A549 (cell line): ENCODE measurements at regions not wholly inside any gene's neighbourhood (a gene's known extent, or its start where the extent isn't known, plus 50 kb on each side); places are given as distances from the start of the nearest gene placed in this dataset.

Source experiments
- ATAC-seq, 2 experiments: fragments of 200-7000 bp in 1 of 2; fragments of >200 bp in 1 of 2; cut with Nextera tagmentation in 1 of 2; cut with Tn5 transposase in 1 of 2; 3 replicates each; pipeline versions ENCODE4 v1.8.0 to v1.9.1; 2018 to 2020; ENCODE audit warnings: mild to moderate bottlenecking in 1 of 2, moderate library complexity in 1 of 2
- CTCF ChIA-PET: fragments of 300-600 bp; sonication (Branson Sonifier 250); formaldehyde crosslinking; extraction: SDS; loops from one replicate; lab custom pipeline; 2021; ENCODE audit warnings: antibody characterized with exemption, inconsistent platforms; lab: Yijun Ruan, JAX
- POLR2A ChIA-PET: fragments of 350-600 bp; formaldehyde crosslinking; extraction: SDS; loops from one replicate; lab custom pipeline; 2021; ENCODE audit warnings: antibody characterized with exemption, inconsistent platforms; lab: Yijun Ruan, JAX
- DNase-seq, 2 experiments: peaks; one replicate each; pipeline versions ENCODE4 v3.0.0 to v3.0.0-alpha.2; 2011 to 2016; ENCODE audit warnings: low read depth in 1 of 2, low spot score in 1 of 2
- FAIRE-seq: peaks from 2 replicates; lab custom pipeline; 2011; peaks lifted over from hg19 to GRCh38; lab: Jason Lieb, UNC
- H3K27ac ChIP-seq, 2 experiments: fragments of >200 bp; sonication (Bioruptor Twin); formaldehyde crosslinking; 3 replicates each; pipeline ENCODE4 v1.5.1; 2016 to 2017
- H3K4me1 ChIP-seq: fragments of >200 bp; sonication (Bioruptor Twin); formaldehyde crosslinking; 3 replicates; pipeline ENCODE4 v1.6.1; 2016
- H3K4me2 ChIP-seq: fragments of >200 bp; sonication (Bioruptor Twin); formaldehyde crosslinking; 3 replicates; pipeline ENCODE4 v1.6.1; 2016
- H3K4me3 ChIP-seq: fragments of >200 bp; sonication (Bioruptor Twin); formaldehyde crosslinking; 3 replicates; pipeline ENCODE4 v1.5.1; 2016
- H3K9me3 ChIP-seq: fragments of >200 bp; sonication (Bioruptor Twin); formaldehyde crosslinking; 3 replicates; pipeline ENCODE4 v1.6.1; 2016
- EP300 ChIP-seq, 2 experiments: fragments of >200 bp; sonication (Bioruptor Twin); formaldehyde crosslinking; IDR thresholded peaks; 2 replicates in 1 of 2; 3 replicates in 1 of 2; pipeline ENCODE4 v1.6.1; 2016 to 2017
- FOSB ChIP-seq: fragments of 250-450 bp; sonication (Bioruptor Pico); IDR thresholded peaks from 2 replicates; pipeline ENCODE4 v1.5.0; 2020; ENCODE audit warnings: mild to moderate bottlenecking, moderate library complexity
- HES2 ChIP-seq: fragments of >200 bp; sonication (Bioruptor Twin); formaldehyde crosslinking; IDR thresholded peaks from 2 replicates; pipeline ENCODE4 v1.6.1; 2016
- KDM1A ChIP-seq: fragments of 200-600 bp; sonication (generic); IDR thresholded peaks from 2 replicates; pipeline ENCODE4 v1.6.1; 2016; ENCODE audit warnings: low read depth, mild to moderate bottlenecking
- MYC ChIP-seq: IDR thresholded peaks from 2 replicates; pipeline ENCODE4 v1.6.1; 2012; ENCODE audit warnings: mild to moderate bottlenecking, inconsistent platforms, low read length, improper control_type of control experiment, borderline replicate concordance
- NPAS2 ChIP-seq: fragments of 250-450 bp; sonication (Bioruptor Pico); IDR thresholded peaks from 2 replicates; pipeline ENCODE4 v1.8.0; 2022; ENCODE audit warnings: mild to moderate bottlenecking, moderate library complexity, borderline replicate concordance
- NR3C1 ChIP-seq: fragments of >200 bp; sonication (Bioruptor Twin); formaldehyde crosslinking; IDR thresholded peaks from 3 replicates; pipeline ENCODE4 v1.6.1; 2017
- PHF8 ChIP-seq: fragments of 200-600 bp; sonication (generic); IDR thresholded peaks from 2 replicates; pipeline ENCODE4 v1.6.1; 2016; ENCODE audit warnings: low read depth, mild to moderate bottlenecking, antibody characterized with exemption, moderate library complexity, borderline replicate concordance
- RAD21 ChIP-seq, 2 experiments: fragments of >200 bp in 1 of 2; sonication (Bioruptor Twin) in 1 of 2; formaldehyde crosslinking in 1 of 2; IDR thresholded peaks in 1 of 2; conservative IDR thresholded peaks in 1 of 2; 2 replicates in 1 of 2; 3 replicates in 1 of 2; pipeline ENCODE4 v1.6.1; 2012 to 2018; ENCODE audit warnings: inconsistent platforms in 1 of 2
- RFX5 ChIP-seq: fragments of 450-650 bp; IDR thresholded peaks from 2 replicates; pipeline ENCODE4 v1.7.1; 2014; ENCODE audit warnings: antibody characterized with exemption, mild to moderate bottlenecking, moderate library complexity
- RNF2 ChIP-seq: fragments of 200-600 bp; sonication (generic); IDR thresholded peaks from 2 replicates; pipeline ENCODE4 v1.6.1; 2016; ENCODE audit warnings: low read depth, mild to moderate bottlenecking, antibody characterized with exemption, moderate library complexity, borderline replicate concordance
- SMC3 ChIP-seq: fragments of >200 bp; sonication (Bioruptor Twin); formaldehyde crosslinking; IDR thresholded peaks from 3 replicates; pipeline ENCODE4 v1.6.1; 2018; ENCODE audit warnings: inconsistent platforms
- WGBS: methylation state at CpG from one replicate; pipeline ENCODE4 v1.1.6; 2017; ENCODE audit errors: missing lambda C conversion rate; 5-methylcytosine and 5-hydroxymethylcytosine counted together
- TF ChIP-seq, protein P1 (sequence below): fragments of >200 bp; sonication (Bioruptor Twin); formaldehyde crosslinking; IDR thresholded peaks from 3 replicates; pipeline ENCODE4 v1.6.1; 2016
- TF ChIP-seq, protein P2 (sequence below): fragments of 200-600 bp; sonication (generic); IDR thresholded peaks from 2 replicates; pipeline ENCODE4 v1.6.1; 2016; ENCODE audit warnings: antibody characterized with exemption, mild to moderate bottlenecking, moderate library complexity
- TF ChIP-seq, protein P3 (sequence below): fragments of >200 bp; sonication (Bioruptor Twin); formaldehyde crosslinking; IDR thresholded peaks from 3 replicates; pipeline ENCODE4 v1.5.1; 2016

GRCh38 chr2:30022444-30023071 lies 101.2 kb upstream of the ALK start (continued):
- TF ChIP-seq, protein P1, sequence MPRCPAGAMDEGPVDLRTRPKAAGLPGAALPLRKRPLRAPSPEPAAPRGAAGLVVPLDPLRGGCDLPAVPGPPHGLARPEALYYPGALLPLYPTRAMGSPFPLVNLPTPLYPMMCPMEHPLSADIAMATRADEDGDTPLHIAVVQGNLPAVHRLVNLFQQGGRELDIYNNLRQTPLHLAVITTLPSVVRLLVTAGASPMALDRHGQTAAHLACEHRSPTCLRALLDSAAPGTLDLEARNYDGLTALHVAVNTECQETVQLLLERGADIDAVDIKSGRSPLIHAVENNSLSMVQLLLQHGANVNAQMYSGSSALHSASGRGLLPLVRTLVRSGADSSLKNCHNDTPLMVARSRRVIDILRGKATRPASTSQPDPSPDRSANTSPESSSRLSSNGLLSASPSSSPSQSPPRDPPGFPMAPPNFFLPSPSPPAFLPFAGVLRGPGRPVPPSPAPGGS, result no peak

GRCh38 chr2:30024281-30024680 lies 102.9 kb upstream of the ALK start:
- TF ChIP-seq NPAS2 (CRISPR knock-in tag), result no peak
- no peak for TF ChIP-seq NR3C1
- DNase-seq (no peak), FAIRE-seq (no peak), ATAC-seq (no peak)
- ChIA-PET POLR2A (no interaction called here), CTCF (interaction anchor here (0.9 to 5.6 kb wide), 9 partner anchors 11 to 840 kb away, joined by 3 to 108 read pairs (median 4); partner anchors contain the start of gene ALK)
- Histone ChIP-seq H3K4me3 (no peak overlapping the region), H3K4me1 (no peaks in the 10 kb centered on the region), H3K9me3 (no peaks in the 10 kb centered on the region), H3K27ac (no peak overlapping the region), H3K4me2 (no peak overlapping the region)
- WGBS, result 2% methylated on average over 2 of the region's 2 CpGs

GRCh38 chr2:30026091-30027055 lies 105.0 kb upstream of the ALK start:
- FAIRE-seq, result no peak

DNA sequence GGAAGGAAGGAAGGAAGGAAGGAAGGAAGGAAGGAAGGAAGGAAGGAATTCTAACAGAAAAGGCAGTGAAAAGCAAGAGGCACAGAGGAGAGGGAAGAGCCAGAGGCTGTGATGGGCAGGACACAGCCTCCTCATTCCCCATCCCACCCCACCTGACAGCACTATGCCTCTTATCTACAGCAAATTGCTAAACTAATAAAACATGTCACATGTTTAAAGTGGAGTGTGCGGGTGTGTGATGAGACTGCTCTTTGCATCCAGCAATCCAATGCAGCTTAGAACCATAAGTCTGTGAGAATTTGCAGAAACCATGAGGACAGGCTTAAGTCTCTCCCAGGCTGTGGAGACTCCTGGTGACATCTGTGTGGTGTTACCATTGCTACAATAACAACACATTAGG lies 108.4 kb upstream of the ALK start:
- TF ChIP-seq RFX5 (no peak), EP300 (IDR thresholded peaks at IDR 0.05) (no peak), KDM1A (no peak), FOSB (CRISPR knock-in tag) (no peak), PHF8 (no peak), RNF2 (no peak)
- TF ChIP-seq, protein P2, sequence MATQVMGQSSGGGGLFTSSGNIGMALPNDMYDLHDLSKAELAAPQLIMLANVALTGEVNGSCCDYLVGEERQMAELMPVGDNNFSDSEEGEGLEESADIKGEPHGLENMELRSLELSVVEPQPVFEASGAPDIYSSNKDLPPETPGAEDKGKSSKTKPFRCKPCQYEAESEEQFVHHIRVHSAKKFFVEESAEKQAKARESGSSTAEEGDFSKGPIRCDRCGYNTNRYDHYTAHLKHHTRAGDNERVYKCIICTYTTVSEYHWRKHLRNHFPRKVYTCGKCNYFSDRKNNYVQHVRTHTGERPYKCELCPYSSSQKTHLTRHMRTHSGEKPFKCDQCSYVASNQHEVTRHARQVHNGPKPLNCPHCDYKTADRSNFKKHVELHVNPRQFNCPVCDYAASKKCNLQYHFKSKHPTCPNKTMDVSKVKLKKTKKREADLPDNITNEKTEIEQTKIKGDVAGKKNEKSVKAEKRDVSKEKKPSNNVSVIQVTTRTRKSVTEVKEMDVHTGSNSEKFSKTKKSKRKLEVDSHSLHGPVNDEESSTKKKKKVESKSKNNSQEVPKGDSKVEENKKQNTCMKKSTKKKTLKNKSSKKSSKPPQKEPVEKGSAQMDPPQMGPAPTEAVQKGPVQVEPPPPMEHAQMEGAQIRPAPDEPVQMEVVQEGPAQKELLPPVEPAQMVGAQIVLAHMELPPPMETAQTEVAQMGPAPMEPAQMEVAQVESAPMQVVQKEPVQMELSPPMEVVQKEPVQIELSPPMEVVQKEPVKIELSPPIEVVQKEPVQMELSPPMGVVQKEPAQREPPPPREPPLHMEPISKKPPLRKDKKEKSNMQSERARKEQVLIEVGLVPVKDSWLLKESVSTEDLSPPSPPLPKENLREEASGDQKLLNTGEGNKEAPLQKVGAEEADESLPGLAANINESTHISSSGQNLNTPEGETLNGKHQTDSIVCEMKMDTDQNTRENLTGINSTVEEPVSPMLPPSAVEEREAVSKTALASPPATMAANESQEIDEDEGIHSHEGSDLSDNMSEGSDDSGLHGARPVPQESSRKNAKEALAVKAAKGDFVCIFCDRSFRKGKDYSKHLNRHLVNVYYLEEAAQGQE, result no peak
- Histone ChIP-seq H3K4me2 (no peak overlapping the region), H3K4me3 (no peak overlapping the region), H3K27ac (no peak overlapping the region), H3K4me1 (no peaks in the 10 kb centered on the region), H3K9me3 (no peaks in the 10 kb centered on the region)
- ChIA-PET POLR2A (no interaction called here), CTCF (interaction anchor here (1.6 kb wide), 1 partner anchor 106 kb away, joined by 3 read pairs; no protein-coding TSS in a partner anchor)
- FAIRE-seq (no peak), ATAC-seq (no peak), DNase-seq (no peak)
- 48% methylated on average over 1 of the region's 1 CpG for WGBS

More at GRCh38 chr2:30026091-30027055, 105.0 kb upstream of the ALK start:
- TF ChIP-seq HES2 (no peak), MYC (no peak), RAD21 (conservative IDR thresholded peaks at IDR 0.05 in 1 of 2, IDR thresholded peaks at IDR 0.05 in 1 of 2) (peak; percentile 80 to 86), SMC3 (peak; percentile 86), FOSB (CRISPR knock-in tag) (no peak)
- TF ChIP-seq, protein P3, sequence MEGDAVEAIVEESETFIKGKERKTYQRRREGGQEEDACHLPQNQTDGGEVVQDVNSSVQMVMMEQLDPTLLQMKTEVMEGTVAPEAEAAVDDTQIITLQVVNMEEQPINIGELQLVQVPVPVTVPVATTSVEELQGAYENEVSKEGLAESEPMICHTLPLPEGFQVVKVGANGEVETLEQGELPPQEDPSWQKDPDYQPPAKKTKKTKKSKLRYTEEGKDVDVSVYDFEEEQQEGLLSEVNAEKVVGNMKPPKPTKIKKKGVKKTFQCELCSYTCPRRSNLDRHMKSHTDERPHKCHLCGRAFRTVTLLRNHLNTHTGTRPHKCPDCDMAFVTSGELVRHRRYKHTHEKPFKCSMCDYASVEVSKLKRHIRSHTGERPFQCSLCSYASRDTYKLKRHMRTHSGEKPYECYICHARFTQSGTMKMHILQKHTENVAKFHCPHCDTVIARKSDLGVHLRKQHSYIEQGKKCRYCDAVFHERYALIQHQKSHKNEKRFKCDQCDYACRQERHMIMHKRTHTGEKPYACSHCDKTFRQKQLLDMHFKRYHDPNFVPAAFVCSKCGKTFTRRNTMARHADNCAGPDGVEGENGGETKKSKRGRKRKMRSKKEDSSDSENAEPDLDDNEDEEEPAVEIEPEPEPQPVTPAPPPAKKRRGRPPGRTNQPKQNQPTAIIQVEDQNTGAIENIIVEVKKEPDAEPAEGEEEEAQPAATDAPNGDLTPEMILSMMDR, result peak; percentile 72
- Histone ChIP-seq H3K27ac (no peak overlapping the region), H3K4me1 (no peaks in the 10 kb centered on the region), H3K9me3 (no peaks in the 10 kb centered on the region), H3K4me2 (no peak overlapping the region), H3K4me3 (no peak overlapping the region)
- POLR2A ChIA-PET, result interaction anchor here (0.6 kb wide), 1 partner anchor 1152 kb away, joined by 3 read pairs; no protein-coding TSS in a partner anchor
- CTCF ChIA-PET, result interaction anchor here (0.6 to 5.6 kb wide), 42 partner anchors 9 to 1459 kb away, joined by 3 to 108 read pairs (median 4); partner anchors contain the start of gene ALK
- DNase-seq (peak; percentile 50 to 76), ATAC-seq (peak; percentile 88 to 96)
- 25% methylated on average over 23 of the region's 23 CpGs for WGBS
